Fibroblast of the conjunctiva (primary cell): ENCODE measurements at regions not wholly inside any gene's neighbourhood (a gene's known extent, or its start where the extent isn't known, plus 50 kb on each side); places are given as distances from the start of the nearest gene placed in this dataset.
A peak's percentile ranks its signal among the peaks of the same experiment; 100 is the strongest.

Experiments
- DNase-seq: peaks from one replicate; pipeline ENCODE4 v3.0.0-alpha.2; 2010; ENCODE audit warnings: low read depth

- no peak for DNase-seq
These were observed 96.0 kb upstream of the TMTC1 start for GRCh38 chr12:29879606-29880308.

- no peak for DNase-seq
These were observed 86.2 kb upstream of the TMTC1 start for GRCh38 chr12:29869946-29870345.

- no peak for DNase-seq
These were observed 84.1 kb upstream of the TMTC1 start for GRCh38 chr12:29867823-29868222.

DNA sequence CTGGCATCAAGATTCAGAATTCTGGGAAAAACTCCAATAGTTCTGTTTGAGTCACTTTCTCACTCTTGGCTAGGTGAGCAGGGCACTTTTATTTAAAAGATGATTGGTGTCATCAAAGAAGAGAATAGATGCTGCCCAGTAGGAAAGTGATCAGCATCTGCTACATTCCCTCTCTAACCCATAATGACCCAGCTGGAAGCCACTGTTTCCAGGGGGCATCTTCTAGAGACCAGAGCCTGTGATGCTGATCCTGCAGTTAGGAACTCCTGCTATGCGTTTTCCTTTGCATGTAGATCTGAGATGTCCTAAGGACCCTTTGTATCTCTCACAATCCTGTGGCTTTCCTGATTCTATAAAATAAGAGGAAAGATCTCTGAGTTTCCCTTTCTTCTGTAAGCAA is 79.9 kb upstream of the TMTC1 start:
- DNase-seq, result no peak

GRCh38 chr12:29858270-29858786 is 74.6 kb upstream of the TMTC1 start:
- DNase-seq, result no peak

GRCh38 chr12:29847246-29847645 is 63.5 kb upstream of the TMTC1 start:
- DNase-seq, result no peak

GRCh38 chr12:29844667-29845066 is 60.9 kb upstream of the TMTC1 start:
- peak; percentile 4 for DNase-seq

- no peak for DNase-seq
These were observed 59.3 kb upstream of the TMTC1 start for GRCh38 chr12:29843036-29843435.

DNA sequence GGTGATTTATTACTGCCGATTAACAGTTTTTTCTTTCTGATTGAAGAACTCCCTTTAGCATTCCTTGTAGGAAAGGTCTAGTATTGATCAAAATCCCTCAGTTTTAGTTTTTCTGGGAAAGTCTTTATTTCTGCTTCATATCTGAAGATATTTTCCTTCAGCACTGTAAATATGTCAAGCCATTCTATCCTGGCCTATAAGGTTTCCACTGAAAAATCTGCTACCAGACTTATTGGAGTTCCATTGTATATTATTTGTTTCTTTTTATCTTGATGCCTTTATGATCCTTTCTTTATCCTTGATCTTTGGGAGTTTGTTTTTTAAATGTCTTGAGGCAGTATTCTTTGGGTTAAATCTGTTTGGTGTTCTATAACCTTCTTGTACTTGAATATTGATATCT is 55.0 kb upstream of the TMTC1 start:
- DNase-seq, result no peak
